HG03196 (cell line): ENCODE measurements at regions not wholly inside any gene's neighbourhood (a gene's known extent, or its start where the extent isn't known, plus 50 kb on each side); places are given as distances from the start of the nearest gene placed in this dataset.

Source experiments
- ATAC-seq: cut with Tn5 transposase; IDR thresholded peaks from one replicate; pipeline ENCODE4 v1.9.1; 2021; ENCODE audit not compliant: unreplicated experiment

GRCh38 chr11:8820401-8820800, 90.6 kb upstream of the AKIP1 start:
- no peak for ATAC-seq

DNA sequence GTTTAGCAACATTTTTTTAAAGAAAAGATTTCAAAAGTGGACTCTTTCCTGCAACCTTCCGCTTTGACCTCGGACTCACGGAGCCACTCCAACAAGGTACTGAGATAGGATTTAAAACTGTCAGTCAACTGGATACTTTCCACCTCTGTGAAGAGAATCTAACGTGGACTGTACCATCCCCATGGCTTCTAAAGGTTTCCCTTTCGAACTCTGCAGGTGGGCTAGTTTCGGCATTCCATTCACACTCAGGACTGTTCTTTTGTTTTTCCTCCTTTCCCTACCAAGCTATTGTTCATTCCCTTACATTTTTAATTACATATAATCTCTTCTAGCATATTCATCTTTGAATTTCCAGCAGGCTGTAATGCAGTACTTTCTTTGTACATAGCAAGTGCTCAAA, 88.5 kb upstream of the AKIP1 start:
- ATAC-seq, result no peak

DNA sequence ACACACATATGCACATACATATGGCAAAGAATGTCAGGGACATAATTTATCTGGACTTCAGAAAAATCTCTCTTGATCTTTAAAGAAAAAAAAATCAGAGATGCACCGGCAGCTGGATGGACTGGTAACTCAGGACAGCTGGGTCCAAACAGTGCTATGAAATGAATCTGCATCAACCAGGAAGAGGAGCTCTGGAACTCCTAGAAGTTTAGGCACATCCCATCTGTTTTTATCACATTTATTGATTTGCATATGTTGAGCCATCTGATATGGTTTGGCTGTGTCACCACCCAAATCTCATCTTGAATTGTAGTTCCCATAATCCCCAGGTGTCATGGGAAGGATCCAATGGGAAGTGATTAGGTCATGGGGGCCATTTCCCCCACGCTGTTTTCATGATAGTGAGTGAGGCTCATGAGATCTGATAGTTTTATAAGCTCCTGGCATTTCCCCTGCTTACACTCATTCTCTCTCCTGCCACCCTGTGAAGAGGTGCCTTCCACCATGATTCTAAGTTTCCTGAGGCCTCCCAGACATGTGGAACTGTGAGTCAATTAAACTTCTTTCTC, 87.7 kb upstream of the AKIP1 start:
- no peak for ATAC-seq

DNA sequence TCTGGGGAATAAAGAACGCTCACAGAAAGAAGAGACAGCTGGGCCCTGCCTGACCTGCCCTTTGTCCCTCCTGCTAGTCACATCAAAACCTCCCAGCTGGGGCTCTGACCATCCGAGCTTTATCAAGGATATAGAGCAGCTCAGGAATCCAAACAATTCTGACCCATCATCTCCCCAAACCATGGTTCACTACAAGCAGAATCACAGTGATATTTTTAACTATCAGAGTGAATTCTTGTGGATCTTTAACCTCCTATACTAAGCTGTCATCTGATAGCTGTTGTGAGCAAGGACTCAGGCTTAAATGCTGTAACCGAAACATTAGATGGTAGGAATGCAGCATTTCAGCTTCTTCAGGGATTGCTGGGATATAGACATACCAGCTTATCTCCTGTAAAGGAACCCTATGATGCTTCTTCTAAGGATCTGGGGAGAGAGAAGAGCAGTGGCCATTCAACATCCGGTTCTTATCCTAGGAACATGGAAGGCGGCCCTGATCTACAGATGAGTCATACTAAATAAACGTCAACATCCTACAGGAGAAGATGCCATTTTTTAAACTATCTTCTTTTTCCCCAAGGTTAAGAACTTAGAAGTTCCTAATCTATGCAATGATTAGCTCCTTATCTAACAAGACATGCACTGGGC, 84.7 kb upstream of the AKIP1 start:
- no peak for ATAC-seq

GRCh38 chr11:8826901-8827560, 84.0 kb upstream of the AKIP1 start:
- ATAC-seq, result no peak

DNA sequence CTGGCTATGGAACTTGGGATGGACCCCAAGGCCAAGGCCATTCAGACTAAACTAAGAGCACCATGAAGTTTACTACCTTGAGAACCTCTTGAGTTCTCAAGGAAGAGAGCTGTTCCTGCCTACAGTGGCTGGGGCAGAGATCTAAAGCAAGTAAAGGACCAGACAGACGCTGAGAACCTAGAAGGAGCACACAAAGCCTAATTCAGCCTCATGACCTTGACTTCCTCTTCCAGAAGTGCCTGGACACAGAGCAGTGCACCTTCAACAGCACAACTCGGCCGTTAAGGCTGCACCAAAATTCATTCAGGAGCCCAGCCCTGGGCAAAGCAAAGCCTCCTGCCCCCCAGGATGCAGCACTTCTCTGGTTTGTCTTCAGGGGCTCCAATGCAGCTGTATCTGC, 82.9 kb upstream of the AKIP1 start:
- ATAC-seq, result no peak

DNA sequence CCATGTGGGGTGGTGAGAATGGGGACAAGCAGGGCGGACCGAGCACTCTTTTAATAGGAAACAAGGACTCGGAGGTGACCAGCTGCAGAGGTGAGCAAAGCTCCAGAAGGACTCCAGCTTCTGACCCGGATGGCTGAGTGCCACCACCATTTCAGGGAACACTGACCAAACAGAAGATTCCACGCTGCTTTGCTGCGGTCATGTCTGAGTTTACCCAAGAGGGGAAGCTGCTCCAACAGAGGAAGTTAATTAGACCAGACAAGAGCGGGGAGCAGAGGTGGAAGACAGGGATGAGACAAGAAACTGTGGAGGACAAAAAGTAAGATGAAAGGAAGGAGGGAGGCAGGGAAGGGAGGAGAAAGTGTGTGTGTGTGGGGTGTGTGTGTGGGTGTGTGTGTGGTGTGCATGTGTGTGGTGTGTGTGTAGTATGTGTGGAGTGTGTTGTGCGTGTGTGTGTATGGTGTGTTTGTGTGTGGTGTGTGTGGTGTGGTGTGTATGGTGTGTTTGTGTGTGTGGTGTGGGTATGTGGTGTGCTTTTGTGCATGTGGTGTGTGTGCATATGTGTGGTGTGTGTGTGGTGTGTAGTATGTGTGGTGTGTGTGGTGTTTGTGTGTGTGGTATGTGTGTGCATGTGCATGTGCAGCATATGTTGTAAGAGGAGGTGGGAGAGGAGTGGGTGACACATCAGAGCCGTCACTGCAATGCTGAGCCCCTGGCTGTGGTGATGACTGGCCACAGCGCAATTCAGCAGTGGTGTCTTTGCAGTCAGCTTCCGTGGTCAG, 82.2 kb upstream of the AKIP1 start:
- no peak for ATAC-seq

DNA sequence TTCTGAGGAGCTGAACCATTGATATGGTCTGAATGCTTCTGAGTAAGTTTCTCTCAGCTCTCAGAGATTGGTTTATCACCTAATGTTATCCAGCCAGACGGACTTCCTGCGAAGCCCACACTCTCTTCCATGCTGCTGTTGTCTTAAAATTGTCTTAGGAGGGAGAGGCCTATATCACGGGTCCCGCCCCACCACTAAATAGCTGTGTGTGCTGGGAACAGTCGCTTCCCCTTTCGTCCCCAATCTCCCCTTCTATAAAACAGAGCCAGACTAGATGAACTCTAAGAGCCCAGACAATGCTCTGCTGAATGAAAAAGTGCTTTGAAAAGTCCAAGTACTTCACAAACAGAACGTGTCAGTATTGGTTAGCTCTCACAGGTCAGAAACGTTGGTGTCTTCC, 81.4 kb upstream of the AKIP1 start:
- ATAC-seq, result no peak

GRCh38 chr11:8830641-8831040, 80.3 kb upstream of the AKIP1 start:
- ATAC-seq, result no peak

DNA sequence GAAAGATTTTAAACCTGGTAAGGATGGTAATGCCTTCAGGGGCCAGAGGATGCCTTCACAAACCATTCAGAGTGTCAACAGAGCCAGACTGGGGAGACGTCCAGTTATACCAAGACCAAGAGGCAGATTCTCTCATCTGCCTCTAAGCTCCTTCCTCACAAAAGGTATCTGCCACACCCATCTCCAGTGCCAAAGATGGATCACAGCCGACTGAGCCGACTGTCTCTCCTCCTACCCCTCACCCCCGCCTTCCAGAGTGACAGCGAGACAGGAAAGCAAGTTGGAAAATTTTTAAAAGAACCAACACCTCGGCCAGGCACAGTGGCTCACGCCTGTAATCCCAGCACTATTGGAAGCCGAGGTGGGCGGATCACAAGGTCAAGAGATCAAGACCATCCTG, 79.1 kb upstream of the AKIP1 start:
- no peak for ATAC-seq

GRCh38 chr11:8832571-8833260, 78.3 kb upstream of the AKIP1 start:
- peak; percentile 73 for ATAC-seq

DNA sequence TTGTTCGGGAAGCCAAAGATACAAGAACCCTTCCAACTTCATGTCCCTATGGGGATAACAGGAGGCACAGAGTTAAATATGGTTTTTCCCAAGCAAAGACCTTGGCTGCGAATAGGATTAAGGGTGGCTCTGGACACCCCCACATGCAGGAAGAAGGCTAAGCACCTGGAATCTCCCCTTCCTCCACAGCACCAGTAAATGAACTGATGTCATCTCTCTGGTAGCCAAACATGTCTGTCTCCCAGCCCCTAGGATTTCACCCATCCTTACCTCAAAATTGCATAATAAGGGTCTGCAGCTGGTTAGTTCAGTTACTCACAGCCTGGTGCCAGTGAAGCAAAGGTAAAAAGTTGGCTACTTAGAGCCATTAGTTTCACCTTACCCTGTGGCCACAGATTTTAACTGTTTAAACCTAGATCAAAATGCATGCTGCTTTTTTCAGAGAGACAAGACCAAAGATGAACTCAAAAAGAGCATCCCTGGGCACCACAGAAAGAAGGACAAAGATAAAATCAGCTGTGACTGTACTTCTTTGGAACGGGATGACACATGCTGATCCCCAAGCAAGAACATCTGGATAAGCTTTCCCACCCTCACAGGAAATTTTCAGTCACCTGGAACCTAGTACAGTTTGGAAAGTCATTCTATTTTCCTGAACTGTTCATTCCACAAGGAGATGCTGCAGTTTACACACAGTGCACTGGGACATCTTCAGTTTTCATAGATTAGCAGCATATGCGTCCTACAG, 77.2 kb upstream of the AKIP1 start:
- ATAC-seq, result no peak

DNA sequence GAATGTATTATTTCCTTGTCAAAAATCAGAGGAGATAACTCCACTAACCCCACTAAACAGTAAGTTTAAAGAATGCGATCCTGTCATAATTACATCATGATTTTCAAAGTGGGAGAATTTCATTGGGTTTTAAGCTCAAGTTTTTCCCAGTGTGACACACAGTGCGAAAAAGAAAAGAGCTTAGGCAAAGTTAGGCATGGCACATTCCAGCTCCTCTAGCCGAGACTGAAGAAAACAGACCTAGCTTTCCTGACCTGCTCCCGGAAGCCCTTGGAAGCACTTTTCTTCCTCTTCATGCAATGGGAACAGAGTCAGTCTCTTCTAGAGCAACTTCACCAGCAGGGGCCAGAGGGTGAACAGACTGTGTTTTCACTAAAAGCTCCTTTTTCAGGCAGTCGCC, 76.6 kb upstream of the AKIP1 start:
- no peak for ATAC-seq

GRCh38 chr11:8838248-8838647, 72.7 kb upstream of the AKIP1 start:
- no peak for ATAC-seq

- ATAC-seq, result no peak
These were observed 71.6 kb upstream of the AKIP1 start for GRCh38 chr11:8839306-8839956.

- no peak for ATAC-seq
These were observed 70.7 kb upstream of the AKIP1 start for GRCh38 chr11:8839957-8840945.

- no peak for ATAC-seq
These were observed 69.1 kb upstream of the AKIP1 start for GRCh38 chr11:8841899-8842298.

DNA sequence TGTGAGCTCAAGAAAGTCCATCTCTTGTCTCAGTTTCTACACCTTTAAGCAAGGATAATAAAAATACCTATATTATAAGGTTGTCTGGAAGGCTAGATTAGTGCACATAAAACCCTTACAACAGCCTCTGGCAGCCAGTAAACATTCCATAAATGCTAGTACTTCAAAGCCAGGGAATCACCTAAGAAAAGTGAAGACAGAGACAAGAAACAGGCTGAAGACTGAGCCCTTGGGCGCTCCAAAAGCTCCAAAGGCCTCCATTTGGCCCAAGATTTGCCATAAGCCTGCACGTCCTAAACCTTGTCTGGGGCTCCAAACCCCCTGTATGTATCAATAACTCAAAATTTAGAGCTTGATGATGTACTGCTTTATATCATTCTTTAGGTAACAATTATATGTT, 52.2 kb upstream of the AKIP1 start:
- no peak for ATAC-seq
